ENCODE measurements at regions not wholly inside any gene's neighbourhood (a gene's known extent, or its start where the extent isn't known, plus 50 kb on each side); places are given as distances from the start of the nearest gene placed in this dataset.
"Not testable (repeated sequence)": the region's sequence is repeated elsewhere in the genome, so short reads cannot be mapped to it uniquely, and the experiment has no call there.

GRCh38 chr2:131686164-131686893 is 158.6 kb downstream of the CCDC74A start:
- Mint-ChIP-seq H3K27ac (peak overlapping the region in 2 of 10 donors; percentile 27 to 40), H3K27me3 (peaks cover 0 to 17% (median 0%) of the 10 kb centered on the region in 5 donors), H3K36me3 (peaks cover 24 to 55% (median 38%) of the 10 kb centered on the region in 3 donors), H3K9me3 (peaks cover 0 to 18% (median 0%) of the 10 kb centered on the region in 9 donors), H3K4me1 (peaks cover 20 to 45% (median 38%) of the 10 kb centered on the region in 4 donors)
- ATAC-seq, DNase-seq, H3K4me3 Mint-ChIP-seq, POLR2A ChIA-PET: not testable (repeated sequence)

- ATAC-seq, DNase-seq, POLR2A ChIA-PET, H3K4me3 Mint-ChIP-seq, H3K27ac Mint-ChIP-seq: not testable (repeated sequence)
- Mint-ChIP-seq H3K36me3 (peaks cover 29 to 57% (median 43%) of the 10 kb centered on the region in 3 donors), H3K27me3 (peaks cover 0 to 20% (median 0%) of the 10 kb centered on the region in 5 donors), H3K9me3 (peaks cover 0 to 23% (median 0%) of the 10 kb centered on the region in 9 donors), H3K4me1 (peaks cover 21 to 40% (median 35%) of the 10 kb centered on the region in 4 donors)
These were observed 159.2 kb downstream of the CCDC74A start for GRCh38 chr2:131686894-131687238.

GRCh38 chr2:131689066-131689465 is 161.4 kb downstream of the CCDC74A start:
- H3K4me3 Mint-ChIP-seq, H3K27ac Mint-ChIP-seq, ATAC-seq, POLR2A ChIA-PET, DNase-seq: not testable (repeated sequence)
- H3K4me1 Mint-ChIP-seq = peaks cover 13 to 21% (median 18%) of the 10 kb centered on the region in 4 donors
- H3K27me3 Mint-ChIP-seq = peaks cover 0 to 20% (median 0%) of the 10 kb centered on the region in 5 donors
- peaks cover 0 to 25% (median 0%) of the 10 kb centered on the region in 9 donors for H3K9me3 Mint-ChIP-seq
- peaks cover 33 to 59% (median 44%) of the 10 kb centered on the region in 3 donors for H3K36me3 Mint-ChIP-seq

GRCh38 chr2:131711268-131711667 is 183.6 kb downstream of the CCDC74A start:
- POLR2A ChIA-PET, H3K4me3 Mint-ChIP-seq, H3K4me1 Mint-ChIP-seq, H3K27me3 Mint-ChIP-seq, ATAC-seq, H3K27ac Mint-ChIP-seq, DNase-seq, H3K9me3 Mint-ChIP-seq: not testable (repeated sequence)
- peaks cover 0 to 11% (median 7%) of the 10 kb centered on the region in 3 donors for H3K36me3 Mint-ChIP-seq

GRCh38 chr2:131717907-131718306 is 190.2 kb downstream of the CCDC74A start:
- H3K4me1 Mint-ChIP-seq, H3K9me3 Mint-ChIP-seq, DNase-seq, POLR2A ChIA-PET, ATAC-seq, H3K4me3 Mint-ChIP-seq, H3K27me3 Mint-ChIP-seq, H3K27ac Mint-ChIP-seq: not testable (repeated sequence)
- H3K36me3 Mint-ChIP-seq = peaks cover 0 to 23% (median 17%) of the 10 kb centered on the region in 3 donors

GRCh38 chr2:131721163-131721562 is 193.5 kb downstream of the CCDC74A start:
- DNase-seq, H3K27me3 Mint-ChIP-seq, H3K27ac Mint-ChIP-seq, ATAC-seq, H3K9me3 Mint-ChIP-seq, H3K4me1 Mint-ChIP-seq, H3K4me3 Mint-ChIP-seq, POLR2A ChIA-PET: not testable (repeated sequence)
- peaks cover 0 to 29% (median 23%) of the 10 kb centered on the region in 3 donors for H3K36me3 Mint-ChIP-seq

- H3K27me3 Mint-ChIP-seq, ATAC-seq, H3K4me1 Mint-ChIP-seq, H3K4me3 Mint-ChIP-seq, DNase-seq, H3K9me3 Mint-ChIP-seq, H3K27ac Mint-ChIP-seq: not testable (repeated sequence)
- H3K36me3 Mint-ChIP-seq = peaks cover 0 to 26% (median 23%) of the 10 kb centered on the region in 3 donors
- POLR2A ChIA-PET = interaction anchor here (0.6 kb wide), 1 partner anchor 185 kb away, joined by 3 read pairs; no protein-coding TSS in a partner anchor
These were observed 194.6 kb downstream of the CCDC74A start for GRCh38 chr2:131722256-131722655.

- Mint-ChIP-seq H3K36me3 (peaks cover 0 to 15% (median 14%) of the 10 kb centered on the region in 3 donors), H3K4me3 (no peak overlapping the region), H3K27me3 (no peaks in the 10 kb centered on the region), H3K9me3 (no peaks in the 10 kb centered on the region), H3K27ac (no peak overlapping the region), H3K4me1 (no peaks in the 10 kb centered on the region)
- POLR2A ChIA-PET = no interaction called here
- ATAC-seq (no peak), DNase-seq (no peak)
These were observed 196.3 kb downstream of the CCDC74A start for GRCh38 chr2:131724019-131724418.

GRCh38 chr2:131728451-131728850 is 200.8 kb downstream of the CCDC74A start:
- H3K27ac Mint-ChIP-seq, DNase-seq, POLR2A ChIA-PET, H3K27me3 Mint-ChIP-seq, H3K9me3 Mint-ChIP-seq, H3K4me1 Mint-ChIP-seq, ATAC-seq, H3K4me3 Mint-ChIP-seq, H3K36me3 Mint-ChIP-seq: not testable (repeated sequence)

GRCh38 chr2:131733530-131733929 is 205.8 kb downstream of the CCDC74A start:
- H3K4me1 Mint-ChIP-seq, H3K36me3 Mint-ChIP-seq, DNase-seq, H3K27ac Mint-ChIP-seq, POLR2A ChIA-PET, ATAC-seq, H3K4me3 Mint-ChIP-seq, H3K9me3 Mint-ChIP-seq, H3K27me3 Mint-ChIP-seq: not testable (repeated sequence)

GRCh38 chr2:131736406-131736805 is 208.7 kb downstream of the CCDC74A start:
- H3K36me3 Mint-ChIP-seq, ATAC-seq, DNase-seq, H3K27ac Mint-ChIP-seq, POLR2A ChIA-PET, H3K27me3 Mint-ChIP-seq, H3K4me3 Mint-ChIP-seq, H3K9me3 Mint-ChIP-seq, H3K4me1 Mint-ChIP-seq: not testable (repeated sequence)

GRCh38 chr2:131738533-131738932 is 210.8 kb downstream of the CCDC74A start:
- H3K4me3 Mint-ChIP-seq, H3K4me1 Mint-ChIP-seq, H3K27ac Mint-ChIP-seq, ATAC-seq, H3K36me3 Mint-ChIP-seq, POLR2A ChIA-PET: not testable (repeated sequence)
- Mint-ChIP-seq H3K27me3 (peaks cover 0 to 21% (median 11%) of the 10 kb centered on the region in 5 donors), H3K9me3 (peaks cover 0 to 16% (median 0%) of the 10 kb centered on the region in 9 donors)
- DNase-seq = peak in 1 of 10 donors; percentile 4

GRCh38 chr2:131738996-131739434 is 211.3 kb downstream of the CCDC74A start:
- H3K4me1 Mint-ChIP-seq, POLR2A ChIA-PET, H3K4me3 Mint-ChIP-seq, H3K36me3 Mint-ChIP-seq, ATAC-seq, DNase-seq, H3K27ac Mint-ChIP-seq: not testable (repeated sequence)
- H3K27me3 Mint-ChIP-seq = peaks cover 0 to 24% (median 11%) of the 10 kb centered on the region in 5 donors
- peaks cover 0 to 16% (median 0%) of the 10 kb centered on the region in 9 donors for H3K9me3 Mint-ChIP-seq

Measured in naive thymus-derived CD8-positive, alpha-beta T cell (primary cell).